ENCODE measurements at regions not wholly inside any gene's neighbourhood (a gene's known extent, or its start where the extent isn't known, plus 50 kb on each side); places are given as distances from the start of the nearest gene placed in this dataset.

DNA sequence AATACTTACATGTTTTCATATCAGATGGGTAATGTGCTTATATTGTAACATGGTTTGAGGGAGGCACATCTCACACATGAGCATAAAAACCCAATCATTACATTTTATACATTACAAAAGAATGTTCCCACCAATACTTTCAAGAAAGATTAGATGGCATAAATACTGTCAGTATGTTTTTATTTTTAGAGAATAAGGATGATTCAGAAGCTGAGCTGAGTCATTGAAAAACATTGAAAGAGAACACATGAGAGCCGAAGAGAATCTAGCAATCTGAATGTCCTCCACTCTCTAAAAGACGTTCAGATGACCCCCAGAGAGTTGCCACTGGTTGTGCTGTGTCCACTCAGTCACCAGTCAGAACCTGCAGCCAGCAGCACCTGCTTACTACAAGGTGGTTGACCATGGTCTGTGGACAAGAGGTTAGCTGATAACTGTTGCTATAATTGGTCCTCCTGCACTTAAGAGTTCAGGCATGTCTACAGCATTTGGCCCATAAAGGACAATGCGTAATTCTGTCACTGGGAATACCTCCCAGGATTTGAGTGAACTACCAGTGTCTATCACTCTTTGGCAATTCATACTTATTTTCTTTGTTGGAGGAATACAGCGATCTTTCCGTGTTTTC is 382.2 kb upstream of the IGFBP7 start:
- no peaks in the 10 kb centered on the region for H3K27me3 Mint-ChIP-seq (ENCODE audit: low read depth)
- no peak overlapping the region for H2BK5ac ChIP-seq (ENCODE audit: insufficient read length, low read length)
- H3K23me2 ChIP-seq (ENCODE audit: insufficient read length, low read depth, low read length, poor library complexity, severe bottlenecking), result no peaks in the 10 kb centered on the region
- H3K4me1 Mint-ChIP-seq, result peaks cover 0 to 6% of the 10 kb centered on the region in 2 experiments; a peak in 3 of 4 replicates
- no peak overlapping the region for H2AK5ac ChIP-seq (ENCODE audit: insufficient read length, low read length)
- H3K27me3 ChIP-seq (ENCODE audit: insufficient read depth, low read length), result no peaks in the 10 kb centered on the region
- no peak overlapping the region for H2AFZ ChIP-seq (ENCODE audit: low read length)
- no peaks in the 10 kb centered on the region for H3K4me1 ChIP-seq (ENCODE audit: insufficient read depth, low read length)
- H3K27ac ChIP-seq (ENCODE audit: insufficient read length, low read depth, low read length), result no peak overlapping the region
- no peak overlapping the region for H3K56ac ChIP-seq (ENCODE audit: insufficient read length, low read depth, low read length)
- no peak for DNase-seq
- no peak overlapping the region for H2BK20ac ChIP-seq (ENCODE audit: low read depth, low read length, poor library complexity, severe bottlenecking)
- H2BK15ac ChIP-seq (ENCODE audit: low read depth, low read length), result no peak overlapping the region
- WGBS (ENCODE audit: extremely low coverage, insufficient read length, low lambda C conversion rate), result no CpG with 5 or more reads among the region's 5 CpGs
- no peak overlapping the region for H2BK120ac ChIP-seq (ENCODE audit: low read depth, low read length, poor library complexity, severe bottlenecking)
- no peaks in the 10 kb centered on the region for H3K36me3 Mint-ChIP-seq (ENCODE audit: insufficient read depth in 1 of 3, low read depth in 3 of 3)
- H3K4me2 ChIP-seq (ENCODE audit: insufficient read depth, insufficient read length, low read length), result no peak overlapping the region
- H3K9ac ChIP-seq (ENCODE audit: extremely low read depth, insufficient read length, low read length), result no peak overlapping the region
- H3K27ac Mint-ChIP-seq, result no peak overlapping the region
- no peak overlapping the region for H4K91ac ChIP-seq (ENCODE audit: insufficient read length, low read depth, low read length)
- no peaks in the 10 kb centered on the region for H4K20me1 ChIP-seq (ENCODE audit: control insufficient read depth, insufficient read depth, insufficient read length)
- no peak overlapping the region for H3K4me3 Mint-ChIP-seq
- H3K9me3 ChIP-seq (ENCODE audit: control insufficient read depth, low read depth, low read length), result no peaks in the 10 kb centered on the region
- H3K79me1 ChIP-seq (ENCODE audit: insufficient read depth, low read depth, low read length, poor library complexity, severe bottlenecking), result no peaks in the 10 kb centered on the region
- no peak overlapping the region for H3K14ac ChIP-seq (ENCODE audit: insufficient read depth, low read length)
- H3K4ac ChIP-seq (ENCODE audit: low read depth, low read length), result no peak overlapping the region
- no peak overlapping the region for H4K5ac ChIP-seq (ENCODE audit: insufficient read length, low read depth, low read length)
- TF ChIP-seq, protein P1, sequence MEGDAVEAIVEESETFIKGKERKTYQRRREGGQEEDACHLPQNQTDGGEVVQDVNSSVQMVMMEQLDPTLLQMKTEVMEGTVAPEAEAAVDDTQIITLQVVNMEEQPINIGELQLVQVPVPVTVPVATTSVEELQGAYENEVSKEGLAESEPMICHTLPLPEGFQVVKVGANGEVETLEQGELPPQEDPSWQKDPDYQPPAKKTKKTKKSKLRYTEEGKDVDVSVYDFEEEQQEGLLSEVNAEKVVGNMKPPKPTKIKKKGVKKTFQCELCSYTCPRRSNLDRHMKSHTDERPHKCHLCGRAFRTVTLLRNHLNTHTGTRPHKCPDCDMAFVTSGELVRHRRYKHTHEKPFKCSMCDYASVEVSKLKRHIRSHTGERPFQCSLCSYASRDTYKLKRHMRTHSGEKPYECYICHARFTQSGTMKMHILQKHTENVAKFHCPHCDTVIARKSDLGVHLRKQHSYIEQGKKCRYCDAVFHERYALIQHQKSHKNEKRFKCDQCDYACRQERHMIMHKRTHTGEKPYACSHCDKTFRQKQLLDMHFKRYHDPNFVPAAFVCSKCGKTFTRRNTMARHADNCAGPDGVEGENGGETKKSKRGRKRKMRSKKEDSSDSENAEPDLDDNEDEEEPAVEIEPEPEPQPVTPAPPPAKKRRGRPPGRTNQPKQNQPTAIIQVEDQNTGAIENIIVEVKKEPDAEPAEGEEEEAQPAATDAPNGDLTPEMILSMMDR (conservative IDR thresholded peaks at IDR 0.05), result no peak
- H4K8ac ChIP-seq (replicated peaks; ENCODE audit: insufficient read length, low read depth, low read length), result no peak overlapping the region
- H3K18ac ChIP-seq (ENCODE audit: insufficient read length, low read depth, low read length), result no peak overlapping the region
- no peak overlapping the region for H3K23ac ChIP-seq (ENCODE audit: insufficient read length, low read depth, low read length)
- no peaks in the 10 kb centered on the region for H3K9me3 Mint-ChIP-seq
- H3T11ph ChIP-seq (ENCODE audit: low read length), result no peak overlapping the region
- no peaks in the 10 kb centered on the region for H3K79me2 ChIP-seq (ENCODE audit: insufficient read depth, low read length)
- no peak overlapping the region for H2BK12ac ChIP-seq (ENCODE audit: insufficient read length, low read depth, low read length)
